T-helper 1 cell treated with Interleukin-12 subunit alpha and Interleukin-12 subunit beta and Interleukin-4 antibody, amounts not matched to agents 30 ng/mL and 1 ng/mL, for 36 hours (primary cell): ENCODE measurements at regions not wholly inside any gene's neighbourhood (a gene's known extent, or its start where the extent isn't known, plus 50 kb on each side); places are given as distances from the start of the nearest gene placed in this dataset.
"Not testable (repeated sequence)": the region's sequence is repeated elsewhere in the genome, so short reads cannot be mapped to it uniquely, and the experiment has no call there.

Experiments used
- intact Hi-C: fragments of 100-400 bp; cut with micrococcal nuclease; formaldehyde crosslinking; loops from one replicate; pipeline ENCODE4 v1.15.1; 2024

- intact Hi-C loops: no loop called here
Observed at GRCh38 chr4:96406742-96407141, 566.8 kb downstream of the PDHA2 start.

GRCh38 chr4:96407225-96407624 is 567.3 kb downstream of the PDHA2 start:
- intact Hi-C loops: no loop called here

DNA sequence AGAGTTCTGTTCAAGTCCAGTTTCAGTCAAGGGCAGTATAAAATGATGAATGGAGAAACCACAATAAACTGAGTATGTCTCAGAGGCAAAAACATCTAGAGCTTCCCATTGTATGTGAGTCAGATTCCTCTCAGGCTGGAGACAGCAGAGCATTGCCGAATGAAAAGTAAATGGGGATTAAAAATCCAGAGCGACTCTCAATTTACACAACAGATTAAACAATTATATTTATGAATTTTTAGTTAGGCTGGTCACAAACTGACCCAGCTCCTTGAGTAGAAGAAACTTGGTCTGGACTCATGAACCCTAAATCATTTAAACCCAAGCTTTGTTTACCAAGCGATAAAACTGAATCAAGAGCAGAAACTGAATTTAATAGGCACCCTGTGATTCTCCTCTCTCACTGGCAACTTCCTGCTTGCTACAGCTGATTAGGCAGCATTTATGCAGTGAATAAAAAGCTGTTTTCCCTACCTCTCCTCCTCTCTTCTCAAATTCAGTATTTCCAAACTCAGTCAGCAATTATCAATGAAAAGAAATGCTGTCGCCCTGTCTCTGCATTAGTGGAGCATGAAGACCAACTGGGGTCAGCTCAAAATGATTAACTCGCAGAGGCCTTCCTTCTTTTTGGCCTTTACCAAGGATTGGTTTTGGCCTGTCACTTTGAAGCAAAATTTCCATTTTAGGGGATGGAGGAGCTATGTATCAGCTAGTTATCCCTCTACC is 568.0 kb downstream of the PDHA2 start:
- intact Hi-C loops: no loop called here

DNA sequence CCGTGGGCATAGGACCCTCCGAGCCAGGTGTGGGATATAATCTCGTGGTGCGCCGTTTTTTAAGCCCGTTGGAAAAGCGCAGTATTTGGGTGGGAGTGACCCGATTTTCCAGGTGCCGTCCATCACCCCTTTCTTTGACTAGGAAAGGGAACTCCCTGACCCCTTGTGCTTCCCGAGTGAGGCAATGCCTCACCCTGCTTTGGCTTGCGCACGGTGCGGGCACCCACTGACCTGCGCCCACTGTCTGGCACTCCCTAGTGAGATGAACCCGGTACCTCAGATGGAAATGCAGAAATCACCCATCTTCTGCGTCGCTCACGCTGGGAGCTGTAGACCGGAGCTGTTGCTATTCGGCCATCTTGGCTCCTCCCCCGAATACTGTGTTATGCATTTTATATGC is 575.0 kb downstream of the PDHA2 start:
- intact Hi-C loops: not testable (repeated sequence)

GRCh38 chr4:96429657-96430056 is 589.8 kb downstream of the PDHA2 start:
- intact Hi-C loops: no loop called here

DNA sequence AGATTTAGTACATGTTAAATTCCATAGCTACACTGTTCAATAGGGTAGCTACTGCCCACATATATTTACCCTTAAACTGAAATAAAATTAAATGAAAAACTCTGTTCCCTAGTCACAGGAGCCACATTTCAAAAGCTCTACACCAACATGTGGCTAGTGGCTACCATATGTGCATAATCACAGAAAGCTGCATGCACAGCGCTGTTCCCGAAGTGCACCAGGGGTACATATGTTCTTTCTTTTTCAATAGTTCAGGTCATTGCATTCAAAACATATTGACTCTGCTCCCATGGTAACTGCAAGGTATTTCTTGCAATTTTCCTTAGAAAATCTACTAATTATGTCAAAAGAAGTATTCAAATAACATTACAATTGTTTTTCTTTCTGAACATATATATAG is 591.2 kb downstream of the PDHA2 start:
- intact Hi-C loops: no loop called here

DNA sequence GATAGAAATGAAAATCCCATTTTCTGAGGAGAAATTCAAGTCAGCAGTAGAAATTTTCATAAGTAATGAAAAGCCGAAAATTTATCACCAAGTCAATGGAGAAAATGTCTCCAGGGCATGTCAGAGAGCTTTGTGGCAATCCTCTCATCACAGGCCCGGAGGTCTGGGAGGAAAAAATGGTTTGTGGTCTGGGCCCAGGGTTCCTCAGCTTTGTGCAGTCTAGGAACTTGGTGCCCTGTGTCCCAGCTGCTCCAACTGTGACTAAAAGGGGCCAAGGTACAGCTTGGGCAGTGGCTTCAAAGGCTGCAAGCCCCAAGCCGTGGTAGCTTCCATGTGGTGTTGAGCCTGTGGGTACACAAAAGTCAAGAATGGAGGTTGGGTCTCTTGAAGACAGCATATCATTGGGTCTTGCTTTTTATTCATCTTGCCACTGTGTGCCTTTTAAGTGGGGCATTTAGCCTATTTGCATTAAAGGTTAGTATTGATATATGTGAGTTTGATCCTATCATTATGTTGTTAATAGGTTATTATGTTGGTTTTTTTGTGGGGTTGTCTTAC is 608.5 kb downstream of the PDHA2 start:
- intact Hi-C loops: no loop called here

DNA sequence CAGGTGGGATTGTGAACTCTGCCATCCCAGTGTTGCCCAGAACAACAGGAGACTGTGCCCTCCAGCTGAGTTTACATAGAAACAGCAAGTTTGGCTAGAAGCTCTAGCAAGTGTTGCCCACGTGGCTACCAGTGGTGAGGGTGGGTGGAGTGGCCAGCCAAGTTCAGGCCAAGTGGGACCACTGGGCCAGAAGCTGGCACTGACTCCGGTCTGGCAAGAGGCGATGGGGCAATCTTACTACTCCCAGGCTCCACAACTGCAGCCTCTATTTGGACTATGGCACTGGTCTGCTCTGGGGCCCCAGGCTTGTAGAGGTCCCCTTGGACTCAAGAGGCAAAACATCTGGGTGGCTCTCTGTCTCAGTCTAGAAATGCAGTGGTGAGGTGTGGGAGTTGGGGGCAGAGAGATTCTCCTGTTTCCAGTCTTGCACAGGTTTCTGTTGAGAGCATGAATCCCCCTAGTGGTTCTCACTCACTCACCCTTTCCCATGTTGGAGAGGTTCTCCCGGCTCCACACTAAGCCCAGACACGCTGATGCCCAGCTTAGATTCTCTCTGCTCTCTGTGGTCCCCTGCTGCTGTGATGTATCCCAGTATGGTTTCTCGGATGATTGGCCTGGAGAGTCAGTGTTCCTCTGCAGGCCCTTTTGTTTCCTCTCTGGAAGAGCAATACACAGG is 615.3 kb downstream of the PDHA2 start:
- intact Hi-C loops: no loop called here

DNA sequence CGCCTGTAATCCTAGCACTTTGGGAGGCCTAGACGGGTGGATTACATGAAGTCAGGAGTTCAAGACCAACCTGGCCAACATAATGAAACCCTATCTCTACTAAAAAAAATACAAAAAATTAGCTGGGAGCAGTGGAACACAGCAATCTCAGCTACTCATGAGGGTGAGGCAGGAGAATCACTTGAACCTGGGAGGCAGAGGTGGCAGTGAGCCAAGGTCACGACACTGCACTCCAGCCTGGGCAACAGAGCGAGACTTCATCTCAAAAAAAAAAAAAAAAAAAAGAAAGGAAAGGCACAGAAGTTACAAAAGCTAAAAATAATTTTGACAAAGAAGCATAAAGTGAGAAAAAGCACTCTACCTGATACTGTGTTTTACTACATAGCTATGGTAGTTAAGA is 618.1 kb downstream of the PDHA2 start:
- intact Hi-C loops: not testable (repeated sequence)

- intact Hi-C loops: no loop called here
Observed at GRCh38 chr4:96459105-96459504, 619.2 kb downstream of the PDHA2 start.

- intact Hi-C loops: no loop called here
Observed at GRCh38 chr4:96465834-96466233, 625.9 kb downstream of the PDHA2 start.

DNA sequence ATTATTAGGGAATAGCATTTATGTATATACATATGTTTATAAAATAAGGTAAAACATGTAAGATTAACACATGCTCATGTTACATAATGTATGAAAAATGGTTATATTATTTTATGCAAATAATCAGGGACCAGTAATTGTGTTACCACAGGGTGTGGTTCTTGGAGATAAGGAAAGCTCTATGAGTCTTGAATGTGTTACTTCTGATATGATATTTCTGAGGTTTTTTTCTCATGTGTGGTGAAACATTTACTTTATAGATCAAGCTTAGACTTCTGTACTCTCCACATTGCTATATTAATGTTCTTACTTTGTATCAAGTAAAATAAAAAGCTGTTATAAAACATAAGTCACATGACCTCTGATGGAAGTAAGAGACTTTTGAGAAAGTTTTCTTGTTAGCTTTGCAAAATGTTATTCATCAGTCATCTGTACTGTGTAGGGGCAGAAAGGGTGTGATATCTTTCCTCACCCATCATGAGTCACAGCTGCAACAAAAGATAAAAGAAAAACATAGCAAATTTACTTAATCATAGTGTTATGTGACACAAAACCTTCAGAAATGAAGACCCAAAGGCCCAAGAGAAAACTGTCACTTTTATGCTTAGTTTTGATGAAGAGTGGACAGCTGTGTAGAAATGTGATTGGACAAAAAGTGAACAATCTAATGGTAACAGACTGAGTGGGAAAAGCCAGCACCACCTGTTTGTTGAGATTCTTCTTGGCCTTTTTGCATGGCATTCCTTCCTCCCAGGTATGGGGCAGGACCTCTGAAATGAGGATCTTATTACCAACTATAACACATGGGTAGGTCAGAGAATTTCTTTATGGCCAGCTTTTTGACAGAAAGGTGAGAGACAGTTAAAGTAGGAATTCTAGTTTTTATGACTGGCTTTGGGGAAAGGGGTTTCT is 632.3 kb downstream of the PDHA2 start:
- intact Hi-C loops: no loop called here

- intact Hi-C loops: no loop called here
Observed at GRCh38 chr4:96473246-96473645, 633.4 kb downstream of the PDHA2 start.

GRCh38 chr4:96483308-96484030 is 643.6 kb downstream of the PDHA2 start:
- intact Hi-C loops: no loop called here

GRCh38 chr4:96486563-96486962 is 646.7 kb downstream of the PDHA2 start:
- intact Hi-C loops: no loop called here

GRCh38 chr4:96497621-96498020 is 657.7 kb downstream of the PDHA2 start:
- intact Hi-C loops: no loop called here

- intact Hi-C loops: no loop called here
Observed at GRCh38 chr4:96504386-96504785, 664.5 kb downstream of the PDHA2 start.

DNA sequence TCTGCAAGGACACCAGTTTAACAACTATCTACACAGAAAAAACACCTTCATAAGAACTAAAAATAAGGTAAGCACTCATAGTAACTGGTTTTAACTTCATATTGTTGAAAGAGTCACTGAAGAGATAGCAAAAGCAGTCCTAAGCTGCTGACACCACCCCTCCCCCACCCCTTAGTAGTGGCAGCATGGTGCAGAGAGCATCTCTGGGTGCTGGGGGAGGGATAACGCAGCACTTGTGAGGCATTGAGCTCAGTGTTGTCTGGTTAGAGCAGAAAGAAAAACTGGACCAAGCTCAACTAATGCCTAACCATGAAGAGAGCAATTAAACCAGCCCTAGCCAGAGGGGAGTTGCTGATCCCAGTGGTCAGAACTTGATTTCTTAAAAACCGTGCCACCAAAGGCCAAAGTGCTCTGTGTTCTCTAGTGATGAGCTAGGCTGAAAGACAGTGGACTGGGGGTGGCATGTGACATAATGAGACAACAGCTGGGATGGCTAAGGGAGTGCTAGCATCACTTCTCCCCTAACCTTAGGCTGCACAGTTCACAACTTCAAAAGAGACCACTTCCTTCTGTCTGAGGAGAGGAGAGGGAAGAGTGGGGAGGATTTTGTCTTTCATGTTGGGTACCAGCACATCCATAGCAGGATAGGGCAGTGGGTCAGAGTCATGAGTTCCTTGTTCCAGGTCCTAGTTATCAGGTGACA is 669.3 kb downstream of the PDHA2 start:
- intact Hi-C loops: no loop called here

DNA sequence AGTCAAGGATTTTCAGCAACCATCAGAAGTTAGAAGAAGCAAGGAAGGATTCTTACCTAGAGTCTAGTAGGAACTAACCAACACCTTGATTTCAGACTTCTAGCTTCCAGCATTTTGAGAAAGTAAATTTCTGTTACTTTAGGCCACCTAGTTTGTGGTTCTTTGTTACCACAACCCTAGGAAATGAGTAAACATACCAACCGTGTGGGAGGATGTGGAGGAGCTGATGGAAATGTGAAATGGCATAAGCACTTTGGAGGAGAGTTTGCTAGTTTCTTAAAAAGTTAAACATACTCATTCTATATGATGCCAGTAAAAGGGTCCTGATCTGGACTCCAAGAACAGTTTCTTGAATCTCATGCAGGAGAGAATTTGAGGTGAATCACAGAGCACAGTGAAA is 679.4 kb downstream of the PDHA2 start:
- intact Hi-C loops: no loop called here

- intact Hi-C loops: no loop called here
Observed at GRCh38 chr4:96521046-96521536, 681.2 kb downstream of the PDHA2 start.
